HT1080 (cell line): ENCODE measurements at regions not wholly inside any gene's neighbourhood (a gene's known extent, or its start where the extent isn't known, plus 50 kb on each side); places are given as distances from the start of the nearest gene placed in this dataset.

Experiments used
- DNase-seq: peaks from one replicate; pipeline ENCODE4 v3.0.0-alpha.2; 2015; ENCODE audit warnings: low read depth

DNA sequence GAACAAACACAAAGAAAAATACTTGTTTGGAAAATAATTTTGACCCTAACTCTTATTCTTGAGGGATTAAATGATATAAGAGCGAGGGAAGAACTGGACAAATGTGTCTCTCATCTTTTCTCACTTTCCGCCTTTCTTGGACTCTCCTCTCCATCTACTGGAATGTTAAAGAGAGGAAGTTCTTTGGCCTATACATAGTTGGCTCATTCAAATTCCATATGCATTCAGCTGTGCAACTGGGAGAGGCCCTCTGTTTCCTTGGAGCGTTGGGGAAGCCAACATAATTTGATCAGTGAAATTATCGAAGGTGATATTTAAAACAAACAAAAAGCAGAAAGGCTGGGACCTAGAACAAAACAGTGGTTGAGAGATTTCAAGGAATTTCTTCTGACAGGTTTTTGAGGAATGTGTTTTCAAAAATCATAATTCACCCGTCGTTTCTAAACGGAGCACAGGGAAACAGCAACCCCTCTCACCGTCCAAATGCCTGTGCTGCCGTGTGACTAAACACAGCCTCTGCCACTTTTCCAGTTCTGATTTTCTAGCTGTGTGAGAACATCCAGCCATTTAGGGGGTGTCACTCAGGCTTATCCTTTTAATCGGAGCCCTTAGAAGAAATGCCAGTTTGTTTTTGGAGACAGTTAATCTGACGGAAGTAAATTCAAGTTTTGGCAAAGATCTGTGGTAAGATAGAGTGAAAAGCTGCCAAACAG, 489.9 kb downstream of the SOX2 start:
- no peak for DNase-seq

DNA sequence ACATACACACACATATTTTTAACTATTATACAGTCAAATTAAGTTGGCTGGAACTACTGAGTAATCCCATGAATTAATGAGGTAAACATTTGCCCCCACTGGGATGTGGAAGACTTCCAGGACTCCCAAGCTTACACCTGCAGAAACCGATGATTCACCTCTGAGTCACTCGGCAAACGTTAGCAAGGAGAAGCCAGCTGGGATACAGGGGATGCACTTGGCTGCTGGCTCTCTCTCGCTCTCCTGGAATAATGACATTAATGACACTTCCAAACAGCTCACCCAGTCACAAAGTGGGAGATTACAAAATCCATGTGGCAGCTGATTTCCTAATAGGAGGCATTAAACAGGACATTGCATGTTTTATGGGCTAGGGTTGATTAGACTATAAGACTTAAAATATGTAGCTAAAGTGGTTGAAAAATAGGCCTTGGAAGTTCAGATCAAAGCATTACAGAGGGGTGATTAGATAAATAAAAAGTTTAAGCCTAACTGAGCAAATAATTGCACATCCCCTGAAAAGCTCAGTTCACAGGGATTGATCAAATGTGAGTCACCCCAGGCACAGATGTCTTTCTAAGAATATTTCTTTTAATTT, 500.9 kb downstream of the SOX2 start:
- peak; percentile 98 for DNase-seq

DNA sequence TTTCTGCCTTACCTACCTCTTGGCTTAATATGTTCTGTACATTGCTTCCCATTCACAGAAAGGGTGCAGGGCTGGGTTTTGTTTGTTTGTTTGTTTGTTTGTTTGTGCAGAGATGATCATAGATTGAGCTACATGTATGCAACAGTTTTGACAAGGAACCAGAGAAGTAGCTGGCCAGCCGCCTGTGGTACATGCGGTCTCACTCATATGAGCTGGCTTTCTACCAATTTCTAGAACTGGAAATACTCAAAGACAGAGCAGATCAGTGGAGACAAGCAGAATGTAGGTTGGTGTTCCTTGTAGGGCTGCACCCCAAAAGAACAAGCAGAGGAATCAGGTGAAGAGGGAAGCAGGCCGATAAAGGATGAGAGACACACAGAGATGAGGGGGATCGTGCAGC, 502.7 kb downstream of the SOX2 start:
- DNase-seq = no peak

DNA sequence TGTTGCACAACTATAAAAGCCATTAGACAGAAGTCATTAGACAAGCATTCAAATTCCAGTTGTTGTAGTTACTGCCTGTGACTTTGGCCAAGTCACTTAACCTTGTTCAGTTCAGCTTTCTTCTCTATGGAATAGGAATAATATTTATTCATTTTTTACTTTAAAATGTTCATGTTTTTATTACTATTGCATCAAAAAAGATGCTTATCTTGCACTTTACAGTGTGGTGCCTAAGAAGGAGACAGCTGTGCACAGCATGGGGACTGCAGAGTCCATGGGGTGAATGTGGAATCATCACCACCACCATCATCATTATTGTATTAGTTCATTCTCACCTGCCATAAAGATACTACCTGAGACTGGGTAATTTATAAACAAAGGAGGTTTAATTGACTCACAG, 504.2 kb downstream of the SOX2 start:
- no peak for DNase-seq

DNA sequence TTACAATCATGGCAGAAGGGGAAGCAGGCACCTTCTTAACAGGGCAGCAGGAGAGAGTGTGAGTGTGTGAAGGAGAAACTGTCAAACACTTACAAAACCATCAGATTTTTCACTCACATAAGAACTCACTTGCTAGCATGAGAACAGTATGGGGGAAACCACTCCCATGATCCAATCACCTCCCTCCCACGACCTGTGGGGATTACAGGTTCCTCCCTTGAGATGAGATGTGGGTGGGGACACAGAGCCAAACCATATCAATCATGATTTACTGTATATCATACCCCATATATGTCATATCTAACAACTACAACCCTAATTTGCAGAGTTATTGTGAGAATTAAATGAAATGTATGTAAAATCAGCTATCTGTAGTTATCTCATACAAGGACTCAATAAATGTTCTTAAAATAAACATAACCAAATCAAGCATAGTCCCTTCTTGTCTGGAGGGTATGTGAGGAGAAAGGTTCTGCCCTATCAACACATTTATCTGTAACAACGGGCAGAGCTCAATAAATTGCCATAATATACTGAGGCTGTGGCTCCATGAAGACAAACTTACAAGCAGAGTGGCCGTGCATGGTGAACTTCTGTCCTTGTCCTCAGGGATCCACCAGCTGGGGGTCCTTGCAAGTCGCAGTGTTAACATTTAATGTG, 504.7 kb downstream of the SOX2 start:
- no peak for DNase-seq

DNA sequence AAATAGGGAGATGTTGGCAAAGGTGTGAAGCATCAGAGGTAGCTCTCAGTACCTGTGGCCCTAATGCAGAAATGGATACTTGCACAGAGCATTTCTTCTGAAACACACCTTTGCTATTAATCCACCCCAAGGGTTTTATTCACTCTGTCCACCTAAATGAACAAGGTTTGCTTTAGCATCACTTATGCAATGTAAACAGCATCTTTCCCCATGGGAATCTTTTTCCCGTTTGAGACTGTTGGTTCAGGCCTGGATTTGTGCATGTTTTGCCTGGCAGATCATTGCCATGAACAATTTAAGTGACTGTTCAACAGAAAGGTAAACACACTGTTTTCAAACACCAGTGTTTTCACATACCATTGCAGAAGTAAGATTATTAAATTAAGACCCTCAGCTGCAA, 508.3 kb downstream of the SOX2 start:
- no peak for DNase-seq

DNA sequence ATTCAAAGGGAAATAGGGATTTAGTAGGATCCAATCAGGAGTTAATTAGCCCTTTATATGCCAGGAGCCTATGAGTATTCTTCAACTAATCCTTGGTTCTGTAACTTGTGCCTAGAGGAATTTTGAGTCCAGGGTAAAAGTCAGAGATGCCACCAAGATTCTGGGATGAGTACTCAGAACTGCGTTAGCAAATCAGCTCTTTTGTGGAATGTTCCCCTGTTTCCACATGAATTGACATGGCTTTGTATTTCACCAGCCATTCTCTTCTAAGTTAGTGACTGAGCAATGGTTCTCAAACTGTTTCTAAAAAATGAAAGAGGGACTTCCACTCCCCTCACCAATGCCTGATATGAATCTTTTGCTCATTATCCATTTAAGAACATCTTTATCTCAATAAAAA, 508.7 kb downstream of the SOX2 start:
- no peak for DNase-seq

DNA sequence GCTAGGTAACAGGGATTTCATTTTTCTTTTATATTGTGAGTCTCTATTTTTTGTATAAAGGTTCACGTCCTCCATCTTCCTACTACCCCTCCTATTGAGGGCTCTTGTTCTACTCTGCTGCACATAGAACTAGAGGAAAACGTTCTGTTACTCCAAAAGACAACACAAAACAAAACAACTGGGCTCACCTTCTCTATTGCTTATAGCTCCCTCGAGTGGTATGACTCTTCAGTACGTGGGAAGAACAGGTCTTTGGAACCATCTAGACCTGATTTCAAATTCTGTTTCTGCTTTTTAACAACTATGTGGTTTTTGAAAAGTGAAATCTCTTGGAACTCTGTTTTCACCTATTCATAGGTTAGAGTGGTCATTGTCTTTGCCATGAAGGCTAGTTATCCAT, 515.3 kb downstream of the SOX2 start:
- no peak for DNase-seq

DNA sequence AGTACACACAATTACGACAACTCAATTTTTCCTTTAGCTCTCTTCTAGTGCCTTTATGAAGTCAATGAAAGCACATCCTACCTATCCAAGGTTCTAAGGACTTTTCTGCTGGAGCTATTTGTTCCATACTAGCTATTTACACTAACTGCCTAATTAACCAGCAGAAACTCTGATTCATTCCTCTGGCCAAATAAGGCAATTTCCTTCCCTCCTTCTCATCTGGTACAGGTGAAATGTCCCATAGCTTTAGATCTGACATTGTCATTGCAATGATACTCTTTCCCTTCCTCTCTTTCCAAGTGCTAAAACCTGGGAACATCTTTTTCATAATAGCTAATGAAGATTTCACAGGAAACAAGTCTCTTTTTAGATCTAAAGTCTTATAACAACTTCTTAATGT, 521.7 kb downstream of the SOX2 start:
- no peak for DNase-seq

DNA sequence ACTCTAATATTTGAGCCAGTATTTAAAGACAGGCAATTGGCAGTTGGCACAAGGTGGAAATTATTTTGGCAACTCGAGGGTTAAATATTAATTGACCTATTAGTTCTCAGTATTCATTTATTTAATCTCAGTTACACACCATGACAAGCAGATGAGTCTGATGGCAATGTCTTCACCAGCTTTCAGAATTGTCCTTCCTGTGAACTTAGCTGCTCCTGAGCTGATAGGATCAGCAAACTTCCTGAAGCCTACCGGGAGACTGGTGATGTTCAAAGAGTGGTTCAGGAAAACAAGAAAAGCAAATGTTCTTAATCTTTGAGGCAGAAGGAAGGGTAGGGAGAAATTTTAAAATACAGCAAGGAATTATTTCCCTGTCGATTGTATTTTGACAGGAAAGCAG, 522.2 kb downstream of the SOX2 start:
- no peak for DNase-seq

DNA sequence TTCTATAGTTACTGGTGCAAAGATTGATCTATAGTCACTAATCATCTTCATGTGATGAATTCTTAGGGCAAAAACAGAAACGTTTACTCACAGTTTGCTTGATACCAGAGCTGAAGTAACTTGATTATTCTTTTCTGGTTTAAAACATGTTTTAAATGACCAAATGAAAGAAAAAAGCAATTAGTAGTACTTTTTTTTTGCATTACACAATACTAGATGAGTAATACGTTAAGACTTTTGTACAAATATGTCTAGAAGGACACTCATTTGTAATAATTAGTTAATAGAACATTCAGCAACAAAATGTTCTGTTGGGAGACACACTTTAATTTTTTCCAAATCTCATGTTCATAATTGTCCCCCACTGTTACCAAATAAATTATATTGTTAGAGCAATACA, 523.2 kb downstream of the SOX2 start:
- no peak for DNase-seq

DNA sequence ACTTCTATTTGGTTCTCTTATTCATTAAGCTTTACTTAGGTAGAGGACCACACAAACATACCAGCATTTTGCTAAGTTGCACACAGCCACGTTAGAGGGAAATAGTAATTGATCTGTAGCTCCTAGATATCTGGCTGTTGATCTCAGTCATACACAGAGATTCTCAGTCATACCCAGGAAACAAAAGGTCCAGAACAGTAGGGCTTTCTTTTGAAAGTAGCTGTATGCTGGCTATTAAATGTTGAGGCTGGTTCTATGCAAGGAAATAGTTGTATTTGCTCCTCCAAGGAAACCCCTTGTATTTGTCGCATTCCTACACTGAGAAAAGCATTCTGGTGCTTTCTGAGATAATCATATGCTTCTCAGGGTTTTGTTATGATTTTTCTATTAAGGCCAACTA, 523.8 kb downstream of the SOX2 start:
- no peak for DNase-seq

DNA sequence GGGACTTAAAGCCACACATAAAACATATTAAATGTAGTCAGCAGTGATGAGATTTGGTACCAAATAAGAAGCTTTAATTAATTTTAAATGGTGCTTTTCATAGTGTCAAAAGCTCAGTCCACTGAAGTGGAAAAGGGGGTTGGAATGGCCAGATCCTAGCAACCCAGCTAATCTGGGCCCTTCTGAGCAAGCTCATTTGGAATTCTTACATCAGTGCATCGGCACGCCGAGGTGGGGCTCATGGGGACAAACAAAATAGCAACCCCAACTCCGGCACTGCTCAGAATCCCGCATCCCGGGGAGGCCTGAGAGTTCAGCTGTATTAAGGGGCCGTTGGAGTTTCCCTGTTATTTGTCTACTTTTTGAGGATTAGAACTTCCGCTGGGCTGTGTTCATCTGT, 526.4 kb downstream of the SOX2 start:
- no peak for DNase-seq

DNA sequence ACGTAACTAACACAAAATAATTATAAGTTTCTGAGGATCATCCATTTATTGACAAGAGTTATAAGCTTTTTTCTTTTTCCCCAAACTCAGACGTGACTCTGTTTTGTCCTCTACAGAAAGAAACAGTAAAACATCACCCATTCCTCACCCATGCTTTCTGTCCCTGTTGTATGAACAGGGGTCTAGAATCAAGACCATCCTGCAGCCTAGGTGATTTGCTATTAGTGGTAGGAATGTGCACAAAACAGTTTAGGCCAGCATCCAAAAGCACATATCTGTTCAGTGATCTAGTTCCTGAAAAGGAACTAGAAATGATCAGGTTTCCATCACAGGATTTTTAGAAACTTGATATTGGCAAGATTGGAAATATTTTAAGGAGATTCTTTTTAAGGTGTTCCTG, 527.6 kb downstream of the SOX2 start:
- DNase-seq = no peak

DNA sequence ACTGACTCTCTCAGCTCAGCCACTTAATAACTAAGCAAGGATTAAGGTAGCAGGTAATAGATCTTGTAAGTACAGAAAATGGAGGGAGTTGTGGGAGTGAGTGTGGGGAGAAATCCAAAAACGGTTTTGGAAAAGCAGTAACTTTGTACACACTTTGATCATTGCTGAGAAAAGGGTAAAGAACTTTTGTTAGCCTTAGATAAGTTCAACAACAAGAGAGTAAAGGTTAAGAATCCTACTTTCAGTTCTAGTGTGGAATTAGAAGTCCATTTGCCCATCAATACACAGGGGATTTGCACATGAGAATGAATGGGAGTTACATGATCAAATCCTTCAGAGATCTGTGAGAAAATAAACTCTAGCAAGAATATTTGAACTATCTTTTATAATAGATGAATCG, 528.7 kb downstream of the SOX2 start:
- DNase-seq = no peak

DNA sequence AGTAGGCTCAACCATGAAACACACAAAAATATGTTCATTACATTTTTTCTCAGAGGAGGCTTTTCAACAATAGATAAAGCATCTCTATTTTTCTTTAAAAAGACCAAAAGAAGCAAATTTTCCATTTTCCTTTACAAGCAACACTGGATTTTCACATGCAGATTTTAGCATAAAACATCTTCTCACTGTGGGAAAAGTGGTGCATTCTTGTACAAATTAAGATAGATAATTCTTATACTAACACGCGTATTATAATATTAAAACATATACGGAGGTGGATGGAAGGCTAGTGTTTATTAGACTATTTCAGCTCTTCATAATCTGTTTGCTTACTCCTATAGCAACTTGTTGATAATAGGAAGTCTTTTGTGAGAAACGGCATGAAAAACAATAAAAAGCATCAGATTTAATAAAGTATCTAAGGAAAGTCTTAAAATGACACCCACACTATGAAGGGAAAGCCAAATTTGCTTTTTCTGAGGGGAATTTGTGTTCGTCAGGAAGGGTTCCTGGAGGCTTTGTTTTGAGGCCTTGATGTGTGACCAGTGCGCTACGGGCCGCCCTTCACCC, 529.6 kb downstream of the SOX2 start:
- DNase-seq = no peak

DNA sequence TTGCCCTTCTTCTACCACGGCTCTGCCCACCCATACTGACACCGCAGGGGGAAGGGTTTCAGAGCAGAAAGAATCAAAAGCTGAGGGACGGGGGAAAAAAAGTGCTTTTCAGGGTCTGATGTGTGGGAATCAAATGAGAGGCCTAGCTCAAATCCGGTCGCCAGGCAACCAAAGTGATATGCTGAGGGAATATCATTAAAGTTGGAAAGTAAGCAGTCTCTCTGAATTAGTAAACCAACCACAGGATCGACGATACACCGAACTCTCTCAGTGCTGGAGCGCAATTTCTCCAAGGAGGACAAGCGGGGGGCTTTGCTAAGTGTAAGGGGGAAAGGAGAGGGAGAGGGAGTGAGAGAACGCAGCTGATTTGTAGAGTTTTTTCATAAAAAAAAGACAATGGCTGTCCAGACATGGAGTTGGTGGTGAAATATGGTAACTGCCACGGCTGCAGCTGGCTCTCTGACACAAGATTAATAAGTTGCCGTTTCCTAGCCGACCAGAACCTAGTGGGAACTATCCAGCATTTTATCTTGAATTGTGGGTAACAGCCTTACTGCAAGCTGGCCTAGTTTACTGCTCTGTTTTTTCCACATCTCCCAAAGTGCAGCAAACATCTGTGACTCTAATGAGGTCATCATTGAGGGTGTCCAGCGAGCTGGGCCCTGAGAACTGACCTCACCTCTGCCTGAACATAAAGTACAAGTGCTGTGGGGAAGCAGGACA, 530.2 kb downstream of the SOX2 start:
- DNase-seq = no peak

DNA sequence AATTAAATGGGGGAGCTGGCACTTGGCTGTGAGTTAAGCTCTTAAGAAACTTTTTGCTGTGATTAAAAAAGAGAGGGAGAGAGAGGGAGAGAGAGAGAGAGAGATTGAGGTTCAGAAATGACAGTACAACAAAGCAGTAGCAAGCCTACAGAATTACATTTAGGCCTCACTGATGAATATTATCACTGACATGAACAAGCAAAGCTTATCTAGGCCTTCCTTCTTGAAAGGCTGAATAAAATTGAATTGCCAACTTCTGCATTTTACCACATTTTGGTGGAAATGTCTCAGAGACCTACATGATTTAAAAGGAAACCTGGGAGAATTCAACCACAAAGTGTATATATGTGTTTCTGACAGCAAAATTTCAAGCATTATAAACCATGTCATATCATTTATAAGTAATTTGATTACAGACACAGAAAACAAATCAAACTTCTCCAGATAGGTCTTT, 530.8 kb downstream of the SOX2 start:
- no peak for DNase-seq

DNA sequence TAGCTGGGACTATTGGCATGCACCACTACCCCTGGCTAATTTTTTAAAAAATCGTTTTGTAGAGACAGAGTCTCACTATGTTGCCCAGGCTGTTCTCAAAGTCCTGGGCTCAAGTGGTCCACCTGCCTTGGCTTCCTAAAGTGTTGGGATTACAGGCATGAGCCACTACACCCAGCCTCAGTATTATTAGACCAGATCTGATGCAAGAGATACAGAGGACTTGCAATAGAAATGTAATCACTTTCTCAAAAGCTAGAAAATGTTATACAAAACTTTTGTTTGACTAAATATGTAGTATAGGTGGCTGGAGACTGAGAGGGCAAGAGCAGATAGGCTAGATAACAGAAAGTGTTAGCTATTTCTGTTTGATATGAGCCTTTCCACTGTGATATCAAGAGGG, 531.9 kb downstream of the SOX2 start:
- DNase-seq = no peak

DNA sequence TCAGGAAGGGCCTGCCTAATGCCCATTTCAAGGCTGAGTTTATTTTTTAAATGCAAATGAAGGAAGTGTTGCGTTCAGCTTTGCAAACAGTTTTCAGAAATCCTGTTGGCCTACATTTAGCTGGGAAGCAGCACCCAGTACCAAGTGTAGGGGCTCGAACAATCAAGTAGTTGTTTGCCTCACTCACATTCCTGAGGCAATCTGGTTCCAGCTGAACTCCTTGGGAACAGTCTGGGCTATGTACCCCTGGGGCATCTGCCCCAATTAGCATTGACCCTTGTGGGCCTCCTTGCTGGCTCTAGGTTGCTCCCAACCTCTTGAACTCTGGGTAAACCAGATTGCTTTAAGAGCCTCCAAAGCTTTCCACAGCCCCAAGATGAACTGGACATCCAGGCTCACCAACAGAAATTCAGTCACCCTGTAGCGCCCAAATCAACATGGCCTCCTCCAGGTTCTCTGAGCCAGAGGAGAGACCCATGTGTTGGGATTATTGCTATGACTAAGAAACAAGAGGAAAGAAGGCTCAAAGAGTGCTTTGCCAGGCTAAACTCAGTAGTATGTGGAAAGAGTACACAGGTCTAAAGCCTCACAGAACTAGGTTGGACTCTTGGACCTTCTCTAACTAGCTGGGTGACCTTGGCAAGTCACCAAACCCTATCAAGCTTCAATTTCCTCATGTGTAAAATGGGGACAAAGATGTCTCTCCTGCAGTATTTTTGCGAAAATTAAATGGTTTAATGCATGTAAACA, 532.7 kb downstream of the SOX2 start:
- DNase-seq = no peak

DNA sequence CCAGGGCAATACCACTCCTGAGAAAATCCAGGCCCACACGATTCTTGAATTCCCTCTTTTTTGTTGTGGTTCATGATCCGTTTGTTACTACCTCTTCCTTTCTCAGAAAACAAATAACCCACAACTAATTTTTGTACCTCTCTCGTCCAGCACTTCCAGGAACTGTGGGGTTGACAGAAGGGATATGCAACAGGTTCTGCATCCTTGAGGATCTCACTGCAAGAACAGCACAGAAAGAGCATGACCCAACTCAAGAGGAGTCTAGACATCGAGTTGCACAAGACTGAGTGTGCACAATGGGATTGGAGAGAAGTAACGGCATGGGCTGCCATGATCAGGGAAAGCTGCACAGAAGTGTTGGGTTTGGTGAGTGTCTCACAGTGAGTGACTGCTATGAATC, 533.3 kb downstream of the SOX2 start:
- no peak for DNase-seq
